ENCODE measurements at regions not wholly inside any gene's neighbourhood (a gene's known extent, or its start where the extent isn't known, plus 50 kb on each side); places are given as distances from the start of the nearest gene placed in this dataset.

GRCh38 chr13:26502826-26503225, 54.7 kb upstream of the WASF3 start:
- Histone ChIP-seq H3K79me2 (ENCODE audit: control insufficient read depth, insufficient read depth, low read length) (no peaks in the 10 kb centered on the region), H3K4me1 (ENCODE audit: control insufficient read depth, extremely low read depth, insufficient read depth, low read length) (peaks cover 7% of the 10 kb centered on the region), H3K36me3 (ENCODE audit: control insufficient read depth in 2 of 2, extremely low read depth in 1 of 2, insufficient read depth in 2 of 2, low read length in 2 of 2) (no peaks in the 10 kb centered on the region), H3K9me1 (replicated peaks; ENCODE audit: control insufficient read depth, extremely low read depth, insufficient read depth, low read length) (no peaks in the 10 kb centered on the region), H3K27ac (ENCODE audit: insufficient read depth, low read depth, low read length) (no peak overlapping the region), H3K27me3 (ENCODE audit: control insufficient read depth in 2 of 2, insufficient read depth in 2 of 2, low read length in 2 of 2) (no peaks in the 10 kb centered on the region), H2AFZ (ENCODE audit: low read depth, low read length) (peak overlapping the region; percentile 1), H4K20me1 (replicated peaks; ENCODE audit: control insufficient read depth, extremely low read depth, insufficient read depth, low read length) (no peaks in the 10 kb centered on the region), H3K9ac (replicated peaks; ENCODE audit: extremely low read depth, insufficient read depth, low read length) (no peak overlapping the region), H3K4me3 (replicated peaks in 1 of 3; ENCODE audit: insufficient read depth in 1 of 3, low read depth in 1 of 3, low read length in 3 of 3) (no peak overlapping the region), H3K9me3 (replicated peaks; ENCODE audit: control insufficient read depth, insufficient read depth, low read length) (no peaks in the 10 kb centered on the region), H3K4me2 (ENCODE audit: insufficient read depth, low read length) (no peak overlapping the region)
- TF ChIP-seq CTCF (IDR thresholded peaks at IDR 0.05; ENCODE audit: extremely low read depth in 1 of 2, insufficient read depth in 1 of 2, low read depth in 1 of 2, low read length in 2 of 2) = peak in 1 of 2 donors; percentile 29
- TF ChIP-seq GATA2 (IDR thresholded peaks at IDR 0.05; ENCODE audit: insufficient read depth, insufficient read length, low read depth, low read length) = no peak
- intact Hi-C loops (cut with micrococcal nuclease) (no loop called here), dilution Hi-C loops (cut with MboI; ENCODE audit: extremely low pct_ligation_motif_present, low sequenced_read_pairs) (no loop called here)
- DNase-seq (ENCODE audit: low read depth, low spot score) (peak; percentile 58), FAIRE-seq (peak; percentile 8)
- POLR2A ChIA-PET = no interaction called here
- no TSS peak for BruUV-seq (replicated peaks)
- CTCF ChIA-PET = interaction anchor here (0.7 to 10.7 kb wide), 12 partner anchors 9 to 344 kb away, joined by 3 to 213 read pairs (median 4); no protein-coding TSS in a partner anchor

GRCh38 chr13:26503826-26504594, 53.5 kb upstream of the WASF3 start:
- no peak overlapping the region for H3K27ac ChIP-seq (ENCODE audit: insufficient read depth, low read depth, low read length)
- H3K4me3 ChIP-seq (replicated peaks in 1 of 3; ENCODE audit: insufficient read depth in 1 of 3, low read depth in 1 of 3, low read length in 3 of 3) = no peak overlapping the region
- BruUV-seq (replicated peaks) = no TSS peak
- no peak overlapping the region for H3K4me2 ChIP-seq (ENCODE audit: insufficient read depth, low read length)
- intact Hi-C loops (cut with micrococcal nuclease) (no loop called here), dilution Hi-C loops (cut with MboI; ENCODE audit: extremely low pct_ligation_motif_present, low sequenced_read_pairs) (no loop called here)
- TF ChIP-seq JUN (IDR thresholded peaks at IDR 0.05; ENCODE audit: borderline replicate concordance, insufficient read depth, insufficient read length, low read depth) (no peak), GATA2 (IDR thresholded peaks at IDR 0.05; ENCODE audit: insufficient read depth, insufficient read length, low read depth, low read length) (no peak), EZH2 (IDR thresholded peaks at IDR 0.05; ENCODE audit: borderline replicate concordance, low read depth, low read length, severe bottlenecking) (no peak), MAX (IDR thresholded peaks at IDR 0.05; ENCODE audit: insufficient read depth, insufficient read length) (no peak), POLR2AphosphoS5 (IDR thresholded peaks at IDR 0.05; ENCODE audit: insufficient read depth, low read depth, low read length) (no peak), MYC (IDR thresholded peaks at IDR 0.05; ENCODE audit: low read depth, low read length) (no peak), FOS (IDR thresholded peaks at IDR 0.05; ENCODE audit: borderline replicate concordance, insufficient read depth, low read length) (no peak), POLR2A (IDR thresholded peaks at IDR 0.05; ENCODE audit: low read depth, low read length) (no peak), CTCF (IDR thresholded peaks at IDR 0.05; ENCODE audit: extremely low read depth in 1 of 2, insufficient read depth in 1 of 2, low read depth in 1 of 2, low read length in 2 of 2) (no peak)
- ChIA-PET CTCF (interaction anchor here (1.0 to 10.7 kb wide), 4 partner anchors 10 to 321 kb away, joined by 3 to 213 read pairs (median 5); no protein-coding TSS in a partner anchor), POLR2A (no interaction called here)
- H3K9me1 ChIP-seq (replicated peaks; ENCODE audit: control insufficient read depth, extremely low read depth, insufficient read depth, low read length) = no peaks in the 10 kb centered on the region
- H3K36me3 ChIP-seq (ENCODE audit: control insufficient read depth in 2 of 2, extremely low read depth in 1 of 2, insufficient read depth in 2 of 2, low read length in 2 of 2) = no peaks in the 10 kb centered on the region
- no peak overlapping the region for H2AFZ ChIP-seq (ENCODE audit: low read depth, low read length)
- H3K79me2 ChIP-seq (ENCODE audit: control insufficient read depth, insufficient read depth, low read length) = no peaks in the 10 kb centered on the region
- no peak for FAIRE-seq
- no peaks in the 10 kb centered on the region for H4K20me1 ChIP-seq (replicated peaks; ENCODE audit: control insufficient read depth, extremely low read depth, insufficient read depth, low read length)
- no peaks in the 10 kb centered on the region for H3K4me1 ChIP-seq (ENCODE audit: control insufficient read depth, extremely low read depth, insufficient read depth, low read length)
- H3K9ac ChIP-seq (replicated peaks; ENCODE audit: extremely low read depth, insufficient read depth, low read length) = no peak overlapping the region
- no peak for DNase-seq (ENCODE audit: low read depth, low spot score)
- no peaks in the 10 kb centered on the region for H3K9me3 ChIP-seq (replicated peaks; ENCODE audit: control insufficient read depth, insufficient read depth, low read length)
- H3K27me3 ChIP-seq (ENCODE audit: control insufficient read depth in 2 of 2, insufficient read depth in 2 of 2, low read length in 2 of 2) = no peaks in the 10 kb centered on the region

Measured in endothelial cell of umbilical vein (primary cell).